GM19328 (cell line): ENCODE measurements at regions not wholly inside any gene's neighbourhood (a gene's known extent, or its start where the extent isn't known, plus 50 kb on each side); places are given as distances from the start of the nearest gene placed in this dataset.
"Not testable (repeated sequence)": the region's sequence is repeated elsewhere in the genome, so short reads cannot be mapped to it uniquely, and the experiment has no call there.

Source experiments
- ATAC-seq: cut with Tn5 transposase; IDR thresholded peaks from one replicate; pipeline ENCODE4 v1.9.1; 2021; ENCODE audit warnings: mild to moderate bottlenecking, moderate library complexity; ENCODE audit not compliant: unreplicated experiment

DNA sequence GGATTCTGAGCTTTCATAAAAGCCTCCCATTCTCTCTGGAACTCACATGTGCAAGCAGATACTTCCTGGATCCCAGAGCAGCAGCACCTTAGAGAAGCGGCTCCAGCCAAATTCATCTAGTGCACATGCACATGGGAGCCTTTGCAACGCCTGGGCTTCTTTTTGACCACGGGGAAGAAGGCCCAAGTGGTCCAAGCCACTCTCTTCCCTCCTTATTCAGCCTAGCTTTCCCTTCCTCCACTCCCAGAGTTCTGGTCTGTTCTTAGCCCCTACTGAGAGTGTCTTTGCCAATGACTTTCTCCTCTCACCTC, 118.7 kb downstream of the ZNF365 start:
- no peak for ATAC-seq

DNA sequence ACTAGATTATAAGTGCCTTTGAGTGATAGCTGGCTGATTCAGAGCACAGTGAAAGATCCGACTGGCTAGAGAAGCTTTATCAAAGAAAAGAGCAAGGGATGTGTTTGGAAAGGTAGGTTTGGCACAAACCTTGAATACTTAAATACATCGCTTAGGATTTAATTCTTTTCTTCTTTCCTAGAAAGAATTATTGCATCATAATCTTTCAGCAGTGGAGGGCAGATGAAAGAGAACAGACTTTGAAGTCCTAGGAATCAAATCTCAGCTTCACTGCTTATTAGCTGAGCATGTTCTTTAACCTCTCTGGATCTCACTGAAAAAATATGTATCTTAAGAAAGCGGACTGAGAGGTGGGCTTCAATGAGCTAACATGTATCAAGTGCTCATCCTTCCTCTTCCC, 122.8 kb downstream of the ZNF365 start:
- ATAC-seq, result no peak

DNA sequence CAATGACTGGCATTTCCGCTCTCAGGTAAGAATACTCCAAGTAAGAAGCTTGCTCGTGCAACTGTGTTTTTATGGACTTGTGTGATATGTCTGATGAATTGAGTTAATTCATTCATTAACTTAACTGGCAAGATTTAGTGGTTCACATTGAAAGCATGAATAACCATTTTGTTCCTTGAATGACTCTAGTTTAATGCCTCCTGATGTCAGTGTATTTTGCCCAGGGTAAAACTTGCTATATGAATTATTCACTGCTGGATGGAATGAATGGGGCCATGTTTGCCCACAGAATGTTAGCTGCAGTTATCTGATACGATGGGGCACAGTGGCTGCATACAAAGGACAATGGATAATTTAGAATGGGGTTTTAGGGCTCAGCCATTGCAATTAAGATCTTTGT, 124.1 kb downstream of the ZNF365 start:
- ATAC-seq, result no peak

DNA sequence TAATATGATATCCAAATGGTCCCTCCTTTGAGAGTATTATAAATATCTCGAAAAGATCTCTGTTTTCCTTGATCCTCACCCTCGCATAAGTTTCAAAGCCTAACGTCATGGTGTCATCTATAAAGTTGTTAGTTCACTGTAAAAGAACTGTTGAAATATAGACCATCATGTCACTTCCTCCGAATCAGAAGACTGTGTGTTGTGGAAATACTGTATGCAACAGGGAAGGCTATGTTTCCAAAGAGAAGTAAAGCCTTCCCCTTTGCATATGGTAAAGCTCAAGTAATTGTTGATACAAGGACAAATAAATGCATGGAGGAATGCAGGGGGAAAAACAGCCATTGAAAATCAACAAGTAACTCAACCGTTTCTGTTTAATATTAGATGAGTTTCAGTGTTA, 125.9 kb downstream of the ZNF365 start:
- ATAC-seq, result not testable (repeated sequence)

DNA sequence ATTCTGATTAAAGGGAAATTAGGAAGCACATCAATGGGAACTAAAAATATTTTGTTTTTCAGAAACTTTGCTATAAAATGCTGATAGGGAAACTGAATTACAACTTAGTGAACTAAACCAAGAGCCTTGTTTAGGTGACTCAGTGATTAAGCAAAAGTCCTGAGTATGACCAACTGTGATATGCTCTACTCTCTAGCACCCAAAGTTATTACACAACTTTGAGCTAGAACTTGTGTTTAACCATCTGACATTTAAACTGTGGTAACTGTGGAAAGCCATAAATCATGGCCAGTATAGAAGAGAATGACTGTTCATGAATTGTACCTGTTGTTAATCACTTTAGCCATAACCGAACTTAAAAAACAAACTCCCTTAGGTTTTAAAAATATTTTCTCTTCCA, 127.4 kb downstream of the ZNF365 start:
- ATAC-seq, result no peak

DNA sequence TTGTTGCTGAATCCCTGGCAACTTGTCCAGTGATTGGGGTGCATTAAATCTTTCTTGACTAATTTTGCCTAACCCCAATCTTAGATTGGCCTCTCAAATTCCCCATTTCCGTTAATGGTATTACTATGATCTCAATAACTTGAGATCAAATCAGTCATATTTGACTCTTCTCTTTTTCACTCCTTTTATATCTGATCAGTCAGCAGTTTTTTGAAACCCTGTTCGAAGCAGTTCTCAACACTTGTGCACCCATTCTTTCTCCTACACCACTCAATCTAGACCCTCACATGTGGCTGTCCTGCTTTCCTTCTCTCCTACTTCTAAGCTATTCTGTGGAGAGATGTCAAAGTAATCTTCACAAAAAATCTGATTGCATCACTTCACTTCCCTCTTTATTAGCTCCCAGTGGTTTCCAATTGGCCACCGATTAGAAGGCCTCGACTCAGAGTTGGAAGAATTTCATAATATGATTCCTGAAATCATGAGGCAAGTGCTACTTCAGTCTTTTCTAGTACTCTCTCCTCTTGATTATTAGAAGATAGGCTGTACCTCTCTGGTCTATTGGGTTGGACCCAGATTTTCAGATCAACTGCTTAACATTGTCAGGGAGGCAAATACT, 128.9 kb downstream of the ZNF365 start:
- no peak for ATAC-seq

DNA sequence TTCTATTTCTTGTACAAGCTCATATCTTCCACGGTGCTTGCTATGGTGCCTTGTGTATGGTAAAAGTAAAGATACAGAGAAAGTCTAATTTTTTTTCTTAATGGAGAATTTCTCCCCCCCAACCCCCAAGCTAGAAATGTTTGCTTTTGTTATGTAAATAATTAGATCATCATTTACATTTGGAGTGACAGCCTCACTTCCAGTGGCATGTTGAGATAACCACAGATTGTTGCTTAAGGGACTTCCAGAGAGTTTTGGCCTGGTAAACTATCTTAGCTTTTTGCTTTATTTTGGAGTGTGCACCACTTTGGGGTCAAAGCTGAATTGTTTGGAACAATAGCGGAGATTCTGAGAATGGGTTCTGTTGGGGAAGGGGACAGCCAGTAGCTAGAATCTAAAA, 129.7 kb downstream of the ZNF365 start:
- no peak for ATAC-seq

DNA sequence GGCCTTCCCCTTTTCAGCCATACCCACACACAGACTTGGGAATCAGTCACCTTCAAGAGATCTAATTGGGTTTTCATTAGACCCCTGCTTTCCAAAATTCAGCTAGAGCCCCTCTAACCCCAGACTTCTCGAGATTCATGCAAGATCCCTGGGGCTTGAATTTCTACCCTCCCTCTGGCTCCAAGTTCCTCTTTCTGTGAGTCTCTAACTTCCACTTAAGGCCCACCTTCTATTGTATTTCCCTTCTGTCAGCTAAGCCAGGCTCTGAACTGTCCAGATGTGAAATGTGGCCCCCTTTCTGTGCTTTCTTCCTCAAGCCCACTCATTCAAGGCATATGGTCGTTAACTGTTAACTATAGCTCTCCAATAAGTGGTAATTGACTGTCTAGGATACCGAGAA, 132.2 kb downstream of the ZNF365 start:
- ATAC-seq, result no peak

DNA sequence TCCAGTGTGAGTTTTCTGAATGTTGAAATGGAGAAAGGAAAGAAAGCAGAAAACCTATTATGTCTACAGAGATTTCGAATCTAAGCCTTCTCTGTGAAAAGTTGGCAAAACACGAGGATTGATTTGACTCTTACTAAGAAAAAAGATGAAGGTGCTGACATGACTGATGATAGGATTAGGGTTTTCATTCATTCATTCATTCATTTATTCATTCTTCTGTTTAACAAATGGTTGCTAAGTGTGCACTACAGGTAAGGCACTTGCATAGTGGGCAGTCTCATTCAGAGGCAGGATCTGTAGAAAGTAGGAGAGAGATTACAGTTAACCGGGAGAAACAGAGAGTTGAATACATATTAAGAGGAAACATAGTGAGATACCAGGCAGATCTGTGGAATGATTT, 137.1 kb downstream of the ZNF365 start:
- no peak for ATAC-seq

DNA sequence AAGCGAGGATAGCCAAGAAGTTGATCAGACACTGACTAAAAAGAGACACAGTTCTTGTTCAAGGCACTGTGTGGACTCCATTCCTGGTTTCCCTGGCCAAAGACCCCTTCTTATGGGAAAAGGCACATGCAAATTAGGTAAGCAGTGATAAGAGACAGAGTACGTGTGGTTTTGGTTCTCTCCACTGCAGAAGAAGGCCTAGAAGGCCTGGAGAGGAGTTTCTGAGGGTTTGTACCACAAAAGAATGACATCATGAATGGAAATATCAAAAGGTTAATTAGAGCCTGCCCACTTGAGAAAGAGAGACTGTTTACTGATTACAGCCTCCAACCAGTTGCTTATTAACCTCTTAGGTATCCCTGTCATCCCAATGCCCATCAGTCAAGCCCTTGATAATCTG, 137.5 kb downstream of the ZNF365 start:
- peak; percentile 87 for ATAC-seq

DNA sequence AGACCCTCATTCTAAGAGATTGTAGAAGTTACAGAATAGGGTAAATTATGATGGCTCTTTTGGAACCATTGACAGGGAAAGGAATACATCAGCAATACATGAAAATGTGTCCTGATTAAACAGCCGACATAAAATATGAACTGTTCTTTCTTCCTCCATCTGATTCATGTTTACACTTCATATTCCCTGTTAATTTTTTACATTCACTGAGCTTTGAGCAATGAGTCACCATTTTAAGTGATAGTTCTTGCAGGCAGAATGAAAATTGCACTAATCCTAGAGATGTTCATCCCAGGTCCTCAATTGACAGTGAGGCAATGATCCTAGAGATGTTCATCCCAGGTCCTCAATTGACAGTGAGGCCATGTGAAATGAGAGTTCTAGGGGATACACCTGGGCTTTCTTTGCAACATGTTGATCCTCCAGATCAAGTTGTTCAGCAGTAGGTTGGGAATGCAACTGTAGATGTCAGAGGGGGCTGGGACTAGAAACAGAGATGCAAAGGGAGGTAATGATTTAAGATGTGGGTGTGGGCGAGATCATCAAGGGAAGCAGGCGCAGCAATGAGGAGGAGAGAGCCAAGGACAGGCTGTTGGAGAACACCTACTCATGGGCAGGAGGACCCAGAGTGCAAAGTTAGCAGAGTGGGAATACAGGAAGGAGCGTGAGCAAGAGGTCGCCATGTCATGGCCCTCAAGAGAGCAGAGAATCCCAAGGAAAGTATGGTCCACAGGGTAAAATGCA, 138.7 kb downstream of the ZNF365 start:
- no peak for ATAC-seq

DNA sequence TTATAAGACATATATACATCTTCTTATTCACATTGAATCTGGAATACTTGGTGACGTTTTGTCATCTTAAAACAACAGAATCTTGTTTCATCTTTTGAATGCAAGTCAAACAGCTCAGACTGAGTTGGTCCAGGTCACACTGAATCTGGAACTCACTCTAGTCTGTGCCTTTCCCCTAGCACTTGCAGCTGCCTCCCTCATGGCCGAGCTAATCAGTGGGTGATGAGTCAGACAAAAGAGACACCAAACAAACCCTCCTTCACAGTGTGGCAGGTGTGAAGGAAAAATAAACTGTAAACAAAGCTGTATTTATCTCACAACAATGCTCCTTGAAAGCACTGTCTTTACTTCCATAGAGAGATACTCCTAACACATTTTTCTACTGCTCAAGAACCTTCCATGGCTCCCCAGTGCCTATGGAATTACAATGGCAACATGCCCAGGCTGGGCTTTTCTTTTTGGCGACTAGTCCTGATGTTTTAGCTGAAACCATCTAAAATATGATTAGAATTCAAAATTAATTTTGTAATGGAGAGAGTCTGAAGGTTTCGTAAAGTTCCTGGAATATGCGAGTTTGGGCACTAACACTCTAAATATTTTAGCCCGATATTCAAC, 140.0 kb downstream of the ZNF365 start:
- ATAC-seq, result no peak

DNA sequence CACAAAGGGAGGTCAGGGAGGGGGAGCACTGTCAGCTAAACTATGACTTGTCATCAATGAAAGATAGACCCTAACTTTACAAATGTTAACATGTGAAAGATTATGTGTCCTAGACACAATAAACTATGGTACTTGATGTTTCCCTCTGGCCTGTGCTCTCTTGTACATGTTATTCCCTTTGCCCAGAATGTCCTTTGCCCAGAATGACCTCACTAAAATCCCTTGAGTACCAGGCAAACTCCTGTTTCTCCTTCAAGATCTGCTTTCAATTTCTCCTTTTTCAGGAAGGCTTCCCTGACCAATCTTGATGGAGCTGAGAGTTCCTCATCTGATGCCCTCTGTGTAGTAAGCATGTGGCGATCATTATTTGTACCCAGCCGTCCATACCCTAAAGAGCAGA, 143.1 kb downstream of the ZNF365 start:
- ATAC-seq, result no peak

DNA sequence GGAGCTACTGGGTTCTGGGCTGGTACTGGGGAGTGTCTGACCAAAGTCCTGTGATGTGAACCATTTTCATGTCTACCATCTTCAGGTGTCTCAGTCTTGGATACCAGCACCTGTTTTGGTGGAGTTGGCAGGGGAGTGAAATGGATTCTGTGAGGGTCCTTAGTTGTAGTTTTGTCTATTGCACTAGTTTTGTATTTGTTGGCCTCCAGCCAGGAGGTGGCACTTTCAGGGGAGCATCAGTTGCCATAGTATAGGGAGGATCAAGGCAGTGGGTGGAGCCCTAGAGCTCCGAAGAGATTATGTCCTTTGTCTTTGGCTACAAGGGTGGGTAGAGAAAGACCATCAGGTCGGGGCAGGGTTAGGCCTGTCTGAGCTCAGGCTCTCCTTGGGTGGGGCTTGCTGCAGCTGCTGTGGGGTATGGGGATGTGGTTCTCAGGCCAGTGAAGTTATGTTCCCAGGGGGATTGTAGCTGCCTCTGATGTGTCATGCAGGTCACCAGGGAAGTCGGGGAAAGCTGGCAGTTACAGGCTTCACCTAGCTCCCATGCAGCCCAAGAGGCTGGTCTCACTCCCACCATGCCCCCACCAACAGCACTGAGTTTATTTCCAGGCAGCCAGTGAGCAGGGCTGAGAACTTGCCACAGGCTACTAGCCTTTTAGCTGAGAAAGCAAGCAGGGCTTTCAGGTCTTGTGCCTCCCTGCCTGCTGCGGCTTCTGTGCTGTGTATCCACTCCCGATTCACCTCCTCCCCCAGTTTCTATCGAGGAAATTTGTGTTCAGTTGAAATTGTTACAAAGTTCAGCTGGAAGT, 153.1 kb downstream of the ZNF365 start:
- ATAC-seq, result no peak

DNA sequence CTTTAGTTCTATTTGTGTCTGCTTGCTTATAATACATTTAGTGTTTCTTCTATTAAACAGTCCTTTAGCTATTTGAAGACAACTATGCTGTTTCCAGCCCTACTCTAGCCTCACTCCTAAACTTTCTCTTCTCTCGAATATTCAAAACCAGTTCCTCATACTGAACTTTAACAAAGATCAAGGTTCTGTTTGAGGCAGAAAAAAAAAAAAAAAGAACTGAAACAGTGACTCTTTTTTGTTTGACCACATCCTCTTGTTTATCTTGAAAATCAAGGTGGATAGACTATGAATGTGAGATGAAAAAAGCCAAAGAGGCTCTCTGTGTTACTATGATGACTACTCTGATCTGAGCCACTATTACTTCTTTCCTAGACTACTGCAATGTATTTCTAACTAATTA, 154.3 kb downstream of the ZNF365 start:
- ATAC-seq, result peak; percentile 88

DNA sequence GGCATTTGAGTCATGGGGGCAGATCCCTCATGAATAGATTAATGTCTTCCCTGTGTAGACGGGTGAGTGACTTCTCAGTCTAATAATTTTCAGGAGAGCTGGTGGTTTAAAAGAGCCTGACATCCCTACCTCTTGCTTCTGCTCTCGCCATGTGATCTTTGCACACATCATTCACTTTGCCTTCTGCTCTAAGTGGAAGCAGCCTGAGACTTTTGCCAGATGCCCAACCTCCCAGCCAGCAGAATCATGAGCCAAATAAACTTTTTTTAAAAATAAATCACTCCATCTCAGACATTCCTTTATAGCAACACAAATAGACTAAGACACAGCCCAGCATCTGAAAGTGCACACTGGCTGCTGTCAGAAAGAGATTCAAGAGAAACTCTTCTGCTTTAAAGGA, 155.2 kb downstream of the ZNF365 start:
- no peak for ATAC-seq

DNA sequence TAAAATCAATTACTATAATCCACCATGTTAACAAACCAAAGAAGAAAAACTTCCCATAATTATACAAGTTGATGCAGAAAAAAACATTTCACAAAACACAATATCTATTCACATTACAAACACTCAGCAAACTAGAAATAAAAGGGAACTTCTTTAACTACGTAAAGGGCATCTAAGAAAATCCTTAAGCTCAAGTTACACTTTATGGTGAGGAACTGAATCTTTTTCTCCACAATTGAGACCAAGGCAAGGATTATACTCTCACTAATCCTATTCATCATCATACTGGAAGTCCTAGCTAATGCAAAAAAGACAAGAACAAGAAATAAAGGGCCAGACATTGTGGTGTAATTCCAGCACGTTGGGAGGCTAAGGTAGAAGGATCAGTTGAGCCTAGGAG, 159.9 kb downstream of the ZNF365 start:
- no peak for ATAC-seq

DNA sequence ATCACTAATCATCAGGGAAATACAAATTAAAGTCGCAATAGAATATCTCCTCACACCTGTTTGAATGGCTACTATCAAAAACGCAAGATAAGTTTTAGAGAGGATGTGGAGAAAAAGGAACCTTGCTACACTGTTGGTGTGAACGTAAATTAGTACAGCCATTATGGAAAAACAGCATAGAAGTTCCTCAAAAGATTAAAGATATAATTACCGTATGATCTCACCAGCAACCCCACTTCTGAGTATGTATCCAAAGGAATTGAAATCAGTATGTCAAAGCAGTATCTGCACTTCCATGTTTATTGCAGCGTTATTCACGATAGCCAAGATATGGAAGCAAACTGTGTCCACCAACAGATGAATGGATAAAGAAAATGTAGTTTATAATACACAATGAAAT, 164.4 kb downstream of the ZNF365 start:
- no peak for ATAC-seq

DNA sequence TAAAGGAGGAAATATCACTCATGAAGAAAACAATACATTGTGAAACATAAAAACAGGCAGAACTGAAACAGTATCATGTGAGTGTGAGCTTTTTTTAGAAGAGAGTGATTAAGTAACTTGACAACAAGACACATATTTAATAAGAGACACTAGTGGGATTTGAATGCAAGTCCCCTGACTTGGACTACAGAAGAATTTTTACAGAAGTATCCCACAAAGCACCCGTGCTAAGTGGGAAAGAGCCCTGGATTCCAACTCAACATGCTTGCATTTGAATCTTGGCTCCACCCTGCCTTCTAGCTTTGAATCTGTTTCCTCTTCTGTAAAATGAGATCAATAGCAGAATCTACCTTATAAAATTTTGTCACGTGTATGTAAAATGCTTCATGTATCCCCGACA, 166.2 kb downstream of the ZNF365 start:
- no peak for ATAC-seq

DNA sequence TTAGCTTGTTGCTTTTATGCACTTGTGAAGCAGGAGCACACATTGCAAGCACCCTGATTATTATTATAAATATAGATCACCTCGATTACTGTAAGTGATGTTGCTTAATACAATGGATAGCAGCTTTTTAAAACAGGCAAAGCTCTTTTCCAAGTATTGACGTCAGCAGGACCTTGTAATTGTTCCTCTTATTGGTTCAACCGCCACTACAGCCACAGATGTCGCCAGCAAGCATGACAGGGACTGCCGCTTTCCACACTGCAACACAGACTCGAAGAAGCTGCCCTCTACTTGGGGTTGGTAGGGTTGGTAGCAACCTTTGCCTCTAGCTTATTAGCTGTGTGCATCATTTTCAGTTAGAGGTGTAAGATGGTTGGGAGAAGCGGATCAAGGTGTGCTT, 167.6 kb downstream of the ZNF365 start:
- ATAC-seq, result no peak

DNA sequence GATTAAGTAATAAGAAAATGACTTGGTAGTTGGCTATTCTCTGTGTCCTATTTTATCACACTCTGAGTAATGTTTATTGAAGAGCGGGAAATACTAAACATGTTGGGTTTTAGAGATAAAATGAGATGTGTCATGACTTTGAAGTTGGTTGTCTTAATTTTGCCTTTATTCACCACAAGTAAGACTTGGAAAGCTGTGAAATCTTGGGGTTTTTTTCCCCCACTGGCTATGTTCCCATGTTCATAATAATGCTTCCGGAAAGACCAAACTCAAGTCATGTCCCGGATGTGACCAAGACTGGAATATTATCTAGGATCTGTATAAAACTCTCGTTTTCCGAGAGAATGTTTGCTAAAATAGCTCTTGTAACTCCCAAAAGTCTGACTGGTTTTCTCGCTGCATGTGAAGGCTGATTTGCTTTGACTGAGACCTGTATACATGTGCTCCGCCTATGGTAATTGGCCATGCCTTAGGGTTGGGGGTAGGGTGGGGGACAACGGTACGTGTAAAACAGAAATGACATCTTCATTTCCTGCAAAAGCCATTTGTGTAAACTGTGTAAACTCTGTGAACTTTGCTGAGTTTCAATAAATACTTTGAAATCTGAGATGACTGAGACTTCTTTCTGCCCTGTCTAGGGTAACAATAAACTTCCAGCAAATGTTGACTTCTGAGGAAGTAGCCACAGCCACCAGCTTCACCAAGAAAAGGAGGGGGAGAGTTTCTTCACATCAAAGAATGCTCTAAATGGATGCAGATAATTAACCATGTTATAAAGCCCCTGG, 169.6 kb downstream of the ZNF365 start:
- no peak for ATAC-seq
